IMR-90 (cell line): ENCODE measurements at regions not wholly inside any gene's neighbourhood (a gene's known extent, or its start where the extent isn't known, plus 50 kb on each side); places are given as distances from the start of the nearest gene placed in this dataset.

Experiments used
- ATAC-seq: fragments of 200-7000 bp; cut with Tn5 transposase; 2 replicates; pipeline ENCODE4 v1.9.1; 2020; ENCODE audit warnings: low read depth, mild to moderate bottlenecking, moderate library complexity
- BruUV-seq: library from RNA; stranded (reverse); fragments of 400-500 nt; replicated peaks from 2 replicates; lab custom pipeline; 2021; lab: Mats Ljungman, UMichigan
- CTCF ChIA-PET: fragments of 300-600 bp; formaldehyde crosslinking; extraction: SDS; loops from one replicate; lab custom pipeline; 2021; ENCODE audit warnings: antibody characterized with exemption; lab: Yijun Ruan, JAX
- POLR2A ChIA-PET: fragments of 300-600 bp; sonication (Branson Sonifier 250); formaldehyde crosslinking; loops from one replicate; lab custom pipeline; 2022; ENCODE audit warnings: antibody characterized with exemption; ENCODE audit not compliant: unreplicated experiment; lab: Charles Lee
- DNase-seq: peaks from one replicate; pipeline ENCODE4 v3.0.0; 2013
- H2AFZ ChIP-seq: replicated peaks from 2 replicates; pipeline ENCODE3; 2013; ENCODE audit warnings: low read length, mild to moderate bottlenecking; ENCODE audit not compliant: poor library complexity
- H2AK5ac ChIP-seq: 2 replicates; pipeline ENCODE4 v1.6.1; 2013; ENCODE audit warnings: low read depth, low read length, inconsistent platforms
- H2AK9ac ChIP-seq: replicated peaks from 2 replicates; pipeline ENCODE3; 2013; ENCODE audit warnings: mild to moderate bottlenecking, low read depth, low read length, moderate library complexity; ENCODE audit not compliant: poor library complexity
- H2BK120ac ChIP-seq: 2 replicates; pipeline ENCODE4 v1.6.1; 2013; ENCODE audit warnings: low read depth, low read length, inconsistent platforms
- H2BK15ac ChIP-seq: 3 replicates; pipeline ENCODE4 v1.6.1; 2013; ENCODE audit warnings: low read depth, low read length, inconsistent platforms
- H2BK20ac ChIP-seq: 2 replicates; pipeline ENCODE4 v1.6.1; 2013; ENCODE audit warnings: low read depth, mild to moderate bottlenecking, inconsistent platforms, low read length, moderate library complexity
- H2BK5ac ChIP-seq: 2 replicates; pipeline ENCODE4 v1.6.1; 2013; ENCODE audit warnings: mild to moderate bottlenecking, low read depth, low read length, inconsistent platforms; ENCODE audit not compliant: poor library complexity, severe bottlenecking
- H3K14ac ChIP-seq: replicated peaks from 2 replicates; pipeline ENCODE4 v1.6.1; 2013; ENCODE audit warnings: low read depth, low read length, inconsistent platforms
- H3K18ac ChIP-seq: 2 replicates; pipeline ENCODE4 v1.6.1; 2013; ENCODE audit warnings: low read depth, low read length, control low read depth
- H3K23ac ChIP-seq: 2 replicates; pipeline ENCODE4 v1.6.1; 2013; ENCODE audit warnings: low read depth, low read length, inconsistent platforms
- H3K27ac ChIP-seq: 2 replicates; pipeline ENCODE4 v1.5.1; 2013; ENCODE audit warnings: mild to moderate bottlenecking, control low read depth, low read length; ENCODE audit not compliant: insufficient read depth
- H3K27me3 ChIP-seq: 2 replicates; pipeline ENCODE4 v1.6.1; 2013; ENCODE audit warnings: low read length; ENCODE audit not compliant: control insufficient read depth, insufficient read depth
- H3K36me3 ChIP-seq: 2 replicates; pipeline ENCODE4 v1.6.1; 2013; ENCODE audit warnings: low read length, mixed read lengths; ENCODE audit not compliant: control insufficient read depth, insufficient read depth
- H3K4ac ChIP-seq: 2 replicates; pipeline ENCODE4 v1.6.1; 2013; ENCODE audit warnings: low read depth, low read length, inconsistent platforms
- H3K4me1 ChIP-seq: 2 replicates; pipeline ENCODE4 v1.6.1; 2013; ENCODE audit warnings: low read length, mixed read lengths; ENCODE audit not compliant: control insufficient read depth, insufficient read depth
- H3K4me2 ChIP-seq: 2 replicates; pipeline ENCODE4 v1.6.1; 2013; ENCODE audit warnings: low read depth, mild to moderate bottlenecking, control low read depth, low read length, moderate library complexity
- H3K4me3 ChIP-seq: 2 replicates; pipeline ENCODE4 v1.5.1; 2013; ENCODE audit warnings: low read depth, mild to moderate bottlenecking, control low read depth, low read length, moderate library complexity; ENCODE audit not compliant: insufficient read depth
- H3K56ac ChIP-seq: 2 replicates; pipeline ENCODE4 v1.6.1; 2013; ENCODE audit warnings: low read length, inconsistent platforms; ENCODE audit not compliant: insufficient read depth; ENCODE audit errors: extremely low read depth
- H3K79me1 ChIP-seq, 2 experiments: 2 replicates each; pipeline ENCODE4 v1.6.1; 2013; ENCODE audit warnings: low read length in 2 of 2, inconsistent platforms in 1 of 2, low read depth in 1 of 2
- H3K9ac ChIP-seq: 2 replicates; pipeline ENCODE4 v1.6.1; 2013; ENCODE audit warnings: low read depth, low read length, control low read depth
- H3K9me1 ChIP-seq: 2 replicates; pipeline ENCODE4 v1.6.1; 2013; ENCODE audit warnings: low read length, inconsistent platforms; ENCODE audit not compliant: insufficient read depth
- H3K9me3 ChIP-seq: 2 replicates; pipeline ENCODE4 v1.6.1; 2013; ENCODE audit warnings: low read length; ENCODE audit not compliant: control insufficient read depth, insufficient read depth
- H4K20me1 ChIP-seq: 2 replicates; pipeline ENCODE4 v1.6.1; 2013; ENCODE audit warnings: low read length, inconsistent platforms; ENCODE audit not compliant: insufficient read depth
- H4K5ac ChIP-seq: 2 replicates; pipeline ENCODE4 v1.6.1; 2013; ENCODE audit warnings: mild to moderate bottlenecking, low read depth, low read length, control low read depth
- H4K8ac ChIP-seq, 2 experiments: 2 replicates each; pipeline ENCODE4 v1.6.1; 2013; ENCODE audit warnings: low read depth in 2 of 2, low read length in 2 of 2, control low read depth in 1 of 2, inconsistent platforms in 1 of 2
- H4K91ac ChIP-seq: 2 replicates; pipeline ENCODE4 v1.6.1; 2013; ENCODE audit warnings: low read depth, low read length, inconsistent platforms; ENCODE audit not compliant: insufficient read depth
- BHLHE40 ChIP-seq: fragments of 150-350 bp; IDR thresholded peaks from 2 replicates; pipeline ENCODE4 v1.6.1; 2016; ENCODE audit warnings: mild to moderate bottlenecking, low read depth, low read length
- CEBPB ChIP-seq: IDR thresholded peaks from 2 replicates; pipeline ENCODE4 v1.6.1; 2012; ENCODE audit warnings: low read depth, low read length, improper control_type of control experiment
- CHD1 ChIP-seq: IDR thresholded peaks from 2 replicates; pipeline ENCODE4 v1.6.1; 2012; ENCODE audit warnings: low read depth, low read length, improper control_type of control experiment
- FOS ChIP-seq: fragments of 150-350 bp; IDR thresholded peaks from 2 replicates; pipeline ENCODE4 v1.6.1; 2016; ENCODE audit warnings: low read depth, low read length
- NFE2L2 ChIP-seq: fragments of 150-350 bp; IDR thresholded peaks from 2 replicates; pipeline ENCODE4 v1.6.1; 2016; ENCODE audit warnings: low read depth, mild to moderate bottlenecking, low read length
- POLR2A ChIP-seq: IDR thresholded peaks from 2 replicates; pipeline ENCODE4 v1.6.1; 2012; ENCODE audit warnings: mild to moderate bottlenecking, low read depth, low read length
- RAD21 ChIP-seq: IDR thresholded peaks from 2 replicates; pipeline ENCODE4 v1.6.1; 2012; ENCODE audit warnings: low read length, improper control_type of control experiment
- RFX5 ChIP-seq: IDR thresholded peaks from 2 replicates; pipeline ENCODE4 v1.8.0; 2012; ENCODE audit warnings: low read depth, mild to moderate bottlenecking, low read length, moderate library complexity
- SMC3 ChIP-seq: fragments of 150-350 bp; IDR thresholded peaks from 2 replicates; pipeline ENCODE4 v1.6.1; 2016; ENCODE audit warnings: low read depth, mild to moderate bottlenecking, antibody characterized with exemption, low read length, moderate library complexity
- WGBS, 2 experiments: methylation state at CpG; one replicate each; pipeline versions ENCODE4 v1.1.5 to v1.1.7; 2013; ENCODE audit warnings: missing lambda C conversion rate in 2 of 2; ENCODE audit not compliant: insufficient read length in 1 of 2; ENCODE audit errors: extremely low coverage in 2 of 2; 5-methylcytosine and 5-hydroxymethylcytosine counted together
- dilution Hi-C: fragments of 300-500 bp; cut with HindIII; formaldehyde crosslinking; loops from one replicate; pipeline ENCODE4 v1.14.3; 2018; ENCODE audit warnings: low sequenced_read_pairs; ENCODE audit not compliant: unreplicated experiment
- in situ Hi-C: fragments of 300-500 bp; cut with MboI; formaldehyde crosslinking; loops from 3 replicates; pipeline ENCODE4 v1.14.3; 2019; ENCODE audit warnings: low sequenced_read_pairs, inconsistent platforms, mixed read lengths
- intact Hi-C: fragments of 100-400 bp; cut with micrococcal nuclease; formaldehyde crosslinking; loops from 2 replicates; pipeline ENCODE4 v1.10.0; 2022

- TF ChIP-seq RFX5 (no peak), SMC3 (no peak), NFE2L2 (no peak), POLR2A (no peak), FOS (no peak), BHLHE40 (no peak), CHD1 (no peak), RAD21 (no peak), CEBPB (no peak)
- Histone ChIP-seq H3K9ac (no peak overlapping the region), H4K5ac (no peak overlapping the region), H3K36me3 (no peaks in the 10 kb centered on the region), H2AK9ac (no peak overlapping the region), H3K9me3 (no peaks in the 10 kb centered on the region; the same call in 1 of the 2 replicates), H2BK5ac (no peak overlapping the region), H3K14ac (no peak overlapping the region), H3K79me1 (no peaks in the 10 kb centered on the region), H3K9me1 (no peaks in the 10 kb centered on the region), H2BK20ac (no peak overlapping the region), H3K4me2 (no peak overlapping the region), H2BK15ac (no peak overlapping the region), H3K4me3 (no peak overlapping the region), H3K23ac (no peak overlapping the region), H2AK5ac (no peak overlapping the region), H3K27ac (no peak overlapping the region), H4K91ac (no peak overlapping the region), H3K18ac (no peak overlapping the region), H2BK120ac (no peak overlapping the region), H2AFZ (no peak overlapping the region), H4K8ac (no peak overlapping the region), H3K4ac (no peak overlapping the region), H3K27me3 (no peaks in the 10 kb centered on the region), H3K4me1 (no peaks in the 10 kb centered on the region), H3K56ac (no peak overlapping the region), H4K20me1 (no peaks in the 10 kb centered on the region)
- dilution Hi-C loops (no loop called here), in situ Hi-C loops (no loop called here), intact Hi-C loops (no loop called here)
- WGBS, 2 experiments: no CpG with 5 or more reads among the region's 2 CpGs
- BruUV-seq: no TSS peak
- ChIA-PET CTCF (no interaction called here), POLR2A (no interaction called here)
- ATAC-seq: no peak
- no peak for DNase-seq
These were observed 270.2 kb upstream of the C1orf87 start for GRCh38 chr1:60343736-60344135.
